ENCODE measurements at regions not wholly inside any gene's neighbourhood (a gene's known extent, or its start where the extent isn't known, plus 50 kb on each side); places are given as distances from the start of the nearest gene placed in this dataset.
"Not testable (repeated sequence)": the region's sequence is repeated elsewhere in the genome, so short reads cannot be mapped to it uniquely, and the experiment has no call there.

DNA sequence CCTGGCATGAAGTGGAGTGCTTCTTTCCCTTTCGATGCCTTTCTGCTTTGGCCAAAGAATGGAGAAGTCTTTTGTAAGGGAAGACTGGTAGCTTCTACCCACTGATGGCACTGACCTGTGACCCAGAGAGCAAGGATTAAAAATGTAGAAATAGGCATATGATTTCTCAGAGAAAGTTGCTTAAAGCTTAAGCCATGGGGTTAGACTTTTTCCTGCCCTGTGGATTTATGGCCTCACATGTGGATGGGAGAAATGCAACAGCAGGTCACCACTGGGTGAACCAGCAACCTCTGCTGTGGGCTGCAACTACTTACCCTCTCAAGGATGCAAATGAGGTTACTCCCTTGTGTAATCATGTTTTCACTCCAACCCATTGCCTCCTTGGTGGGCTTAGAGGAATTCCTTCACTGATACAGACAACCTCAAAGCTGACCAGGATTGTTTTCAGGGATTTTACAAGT is 86.7 kb upstream of the CDC42EP3 start:
- not testable (repeated sequence) for DNase-seq (ENCODE audit: low read depth in 2 of 3, low spot score in 1 of 3)

GRCh38 chr2:37759989-37760388 is 88.5 kb upstream of the CDC42EP3 start:
- not testable (repeated sequence) for DNase-seq (ENCODE audit: low read depth in 2 of 3, low spot score in 1 of 3)

GRCh38 chr2:37760471-37760870 is 89.0 kb upstream of the CDC42EP3 start:
- DNase-seq (ENCODE audit: low read depth in 2 of 3, low spot score in 1 of 3), result no peak

GRCh38 chr2:37762281-37762680 is 90.8 kb upstream of the CDC42EP3 start:
- DNase-seq (ENCODE audit: low read depth in 2 of 3, low spot score in 1 of 3), result not testable (repeated sequence)

- no peak for DNase-seq (ENCODE audit: low read depth in 2 of 3, low spot score in 1 of 3)
Measured at GRCh38 chr2:37764739-37765138, 93.3 kb upstream of the CDC42EP3 start.

DNA sequence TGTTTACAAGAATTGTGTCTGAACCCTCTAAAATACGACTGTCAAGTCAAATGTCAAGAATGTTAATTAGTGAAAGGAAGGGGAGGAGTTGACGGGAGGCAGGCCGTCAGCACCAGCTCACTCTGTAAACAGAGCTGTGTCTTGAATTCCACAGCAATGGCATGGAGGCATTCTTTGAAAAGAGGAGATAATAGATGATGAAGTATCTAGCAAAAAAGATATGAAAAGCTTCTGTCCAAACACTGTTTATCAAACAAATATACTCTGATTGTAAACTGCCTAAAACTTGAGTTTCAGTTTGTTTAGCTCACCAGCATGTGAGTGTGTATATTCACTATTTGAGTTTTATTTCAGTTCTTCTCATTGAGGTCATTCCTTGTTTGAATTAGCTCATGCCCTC is 94.7 kb upstream of the CDC42EP3 start:
- DNase-seq (ENCODE audit: low read depth in 2 of 3, low spot score in 1 of 3), result no peak

DNA sequence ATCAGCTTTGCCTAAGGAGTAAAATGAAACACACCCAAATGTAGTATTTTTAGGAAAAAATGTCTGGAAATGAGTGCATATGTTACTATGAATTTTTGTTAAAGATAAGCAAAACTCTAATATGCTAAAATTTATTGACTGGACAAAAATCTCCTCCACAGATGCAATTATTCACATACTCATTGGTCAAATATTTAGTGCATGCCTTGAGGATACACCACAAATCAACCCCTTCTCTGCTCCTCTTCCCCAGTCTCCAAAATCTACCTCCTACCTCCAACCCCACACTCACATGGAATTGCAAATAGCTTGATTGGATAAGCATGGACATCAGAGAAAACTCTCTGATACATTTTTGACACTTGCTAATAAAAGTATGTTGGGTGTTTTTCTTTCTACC is 95.6 kb upstream of the CDC42EP3 start:
- no peak for DNase-seq (ENCODE audit: low read depth in 2 of 3, low spot score in 1 of 3)

- no peak for DNase-seq (ENCODE audit: low read depth in 2 of 3, low spot score in 1 of 3)
Measured at GRCh38 chr2:37767959-37768925, 96.8 kb upstream of the CDC42EP3 start.

GRCh38 chr2:37769551-37769950 is 98.1 kb upstream of the CDC42EP3 start:
- no peak for DNase-seq (ENCODE audit: low read depth in 2 of 3, low spot score in 1 of 3)

DNA sequence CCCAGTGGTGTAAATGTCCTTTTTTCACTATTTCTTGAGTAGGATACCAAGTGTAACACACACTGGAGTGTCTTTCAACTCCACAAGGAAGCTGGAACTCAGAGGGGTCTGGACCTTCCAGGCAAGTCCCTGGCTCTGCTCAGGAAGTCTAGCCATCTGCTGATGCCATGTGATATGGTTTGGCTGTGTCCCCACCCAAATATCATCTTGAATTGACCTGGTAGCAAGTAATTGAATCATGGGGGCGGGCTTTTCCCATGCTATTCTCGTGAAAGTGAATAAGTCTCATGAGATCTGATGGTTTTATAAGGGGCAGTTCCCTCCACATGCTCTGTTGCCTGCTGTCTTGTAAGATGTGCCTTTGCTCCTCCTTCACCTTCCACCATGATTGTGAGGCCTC is 99.4 kb upstream of the CDC42EP3 start:
- no peak for DNase-seq (ENCODE audit: low read depth in 2 of 3, low spot score in 1 of 3)

DNA sequence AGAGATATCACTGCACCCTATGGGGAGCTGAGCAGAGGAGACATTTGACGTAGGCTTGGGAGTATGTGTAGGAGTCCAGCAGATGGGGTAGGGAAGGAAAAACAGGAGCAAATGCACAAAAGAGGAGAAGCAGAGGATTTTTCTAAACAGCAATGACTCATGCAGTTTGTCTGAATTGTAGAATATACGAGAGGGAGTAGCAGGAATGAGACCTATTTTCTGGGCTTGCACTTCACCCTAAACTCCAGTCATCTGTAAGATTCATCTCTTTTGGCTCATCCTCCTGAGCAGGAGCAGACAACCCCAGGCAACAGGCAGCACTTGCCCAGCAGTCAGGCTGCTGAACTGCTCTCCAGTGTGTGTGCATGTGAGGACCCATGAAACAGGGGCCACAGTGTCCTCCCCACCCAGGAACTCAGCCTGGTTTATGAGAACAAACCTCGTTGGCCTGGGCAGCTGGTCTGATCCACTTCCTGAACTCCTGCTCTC is 100.2 kb upstream of the CDC42EP3 start:
- no peak for DNase-seq (ENCODE audit: low read depth in 2 of 3, low spot score in 1 of 3)

DNA sequence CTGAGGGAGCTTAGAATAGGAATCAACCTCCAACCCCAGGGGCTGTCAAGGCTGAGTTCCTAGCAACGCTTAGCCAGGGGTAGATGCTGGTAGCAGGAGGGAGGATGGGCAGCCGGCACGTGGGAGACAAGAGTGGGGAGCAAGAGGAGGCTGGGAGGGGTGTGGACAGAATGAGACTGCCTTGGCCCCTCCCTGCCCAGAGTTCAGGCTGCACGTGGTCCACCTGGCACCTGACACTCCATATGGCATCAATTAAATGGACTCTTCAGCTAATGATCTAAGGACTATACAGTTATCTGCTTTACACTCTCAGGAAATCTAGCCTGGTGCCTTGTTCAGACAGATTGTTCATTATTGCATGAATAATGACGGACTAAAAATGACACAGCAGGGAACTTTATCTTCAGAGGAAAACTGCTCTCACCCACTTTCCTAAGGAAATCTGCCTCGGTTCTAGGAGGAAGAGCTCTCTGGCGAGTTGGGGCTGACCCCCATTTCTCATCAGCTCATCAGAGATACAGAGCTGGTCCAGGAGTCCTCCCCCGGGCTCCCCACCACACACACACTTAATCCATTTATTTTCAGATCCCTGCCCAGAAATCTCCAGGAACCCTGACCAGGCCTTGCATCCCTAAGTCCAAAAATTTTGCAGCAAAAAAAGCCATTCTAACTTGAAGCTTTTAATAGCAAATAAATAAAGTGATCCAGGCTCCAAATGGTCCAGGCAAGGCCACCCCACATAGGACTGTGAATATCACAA is 102.1 kb upstream of the CDC42EP3 start:
- DNase-seq (ENCODE audit: low read depth in 2 of 3, low spot score in 1 of 3), result no peak

GRCh38 chr2:37774171-37774944 is 102.9 kb upstream of the CDC42EP3 start:
- not testable (repeated sequence) for DNase-seq (ENCODE audit: low read depth in 2 of 3, low spot score in 1 of 3)

GRCh38 chr2:37774976-37775907 is 103.8 kb upstream of the CDC42EP3 start:
- DNase-seq (ENCODE audit: low read depth in 2 of 3, low spot score in 1 of 3), result no peak

DNA sequence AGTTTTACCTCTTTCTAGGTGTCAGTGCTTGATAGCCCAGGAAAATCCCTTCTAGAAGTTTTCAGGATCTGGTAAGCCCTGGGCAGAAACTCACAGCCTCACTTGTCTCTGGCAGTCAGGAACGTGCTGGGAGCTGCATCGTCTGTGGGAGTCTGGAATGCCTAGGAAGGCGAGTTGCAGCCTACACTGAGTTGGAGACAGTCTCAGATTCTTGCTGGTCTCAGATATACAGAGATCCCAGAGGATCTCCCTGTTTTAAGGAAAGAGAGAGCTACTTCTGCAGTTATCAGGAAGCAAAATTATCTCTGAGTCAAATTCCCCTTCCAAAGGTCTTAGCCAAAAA is 104.4 kb upstream of the CDC42EP3 start:
- DNase-seq (ENCODE audit: low read depth in 2 of 3, low spot score in 1 of 3), result no peak

- DNase-seq (ENCODE audit: low read depth in 2 of 3, low spot score in 1 of 3), result no peak
Measured at GRCh38 chr2:37776487-37776886, 105.0 kb upstream of the CDC42EP3 start.

GRCh38 chr2:37779139-37779538 is 107.7 kb upstream of the CDC42EP3 start:
- DNase-seq (ENCODE audit: low read depth in 2 of 3, low spot score in 1 of 3), result no peak

- no peak for DNase-seq (ENCODE audit: low read depth in 2 of 3, low spot score in 1 of 3)
Measured at GRCh38 chr2:37779611-37780386, 108.4 kb upstream of the CDC42EP3 start.

DNA sequence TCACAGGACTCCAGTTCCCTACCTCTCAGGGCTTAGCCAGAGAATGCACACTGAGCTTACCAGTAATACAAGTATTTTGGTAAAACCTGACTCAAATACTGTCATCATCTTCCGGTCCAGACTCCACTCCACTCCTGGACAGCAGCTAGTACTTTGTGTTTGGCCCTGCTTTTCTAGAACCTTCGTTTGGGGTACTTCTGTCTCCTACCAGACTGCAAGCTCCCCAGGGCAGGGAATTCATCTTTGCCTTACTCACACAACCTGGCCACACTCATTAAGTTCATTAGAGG is 108.9 kb upstream of the CDC42EP3 start:
- DNase-seq (ENCODE audit: low read depth in 2 of 3, low spot score in 1 of 3), result no peak

DNA sequence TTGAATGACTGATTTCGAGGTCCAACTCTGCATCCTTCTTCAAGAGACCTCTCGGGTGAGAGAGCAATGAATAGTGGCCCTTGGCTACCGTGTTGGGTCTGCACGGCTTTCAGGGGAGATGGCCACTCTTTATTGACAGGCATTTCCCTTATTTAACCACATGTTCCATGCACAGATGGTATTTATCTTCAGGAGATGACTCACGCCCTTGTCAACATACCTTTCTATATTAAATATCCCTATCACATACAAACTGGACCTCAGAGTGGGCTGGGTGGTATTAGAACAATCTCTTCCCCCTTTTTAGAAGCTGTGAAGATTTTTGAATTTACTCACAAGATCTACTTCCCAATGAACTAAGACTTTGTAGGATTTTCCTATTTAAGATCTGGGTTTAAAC is 109.6 kb upstream of the CDC42EP3 start:
- DNase-seq (ENCODE audit: low read depth in 2 of 3, low spot score in 1 of 3), result no peak

All from stimulated activated CD4-positive, alpha-beta T cell treated with anti-CD3 and anti-CD28 coated beads, Interleukin-12 subunit alpha, Interleukin-12 subunit beta, amount 100 ng/mL, for 48 hours (primary cell).